ENCODE measurements at regions not wholly inside any gene's neighbourhood (a gene's known extent, or its start where the extent isn't known, plus 50 kb on each side); places are given as distances from the start of the nearest gene placed in this dataset.

GRCh38 chr6:26301638-26302037 is 63.4 kb upstream of the BTN3A2 start:
- no peaks in the 10 kb centered on the region for H3K9me3 Mint-ChIP-seq (ENCODE audit: unreplicated experiment)
- DNase-seq = no peak
- intact Hi-C loops (cut with micrococcal nuclease; ENCODE audit: unreplicated experiment) = no loop called here

GRCh38 chr6:26302941-26303559 is 61.9 kb upstream of the BTN3A2 start:
- Histone ChIP-seq H3K27me3 (replicated peaks; ENCODE audit: control insufficient read depth, insufficient read depth, low read length) (no peaks in the 10 kb centered on the region), H3K9me3 (no peaks in the 10 kb centered on the region), H3K4me3 (ENCODE audit: low read depth, low read length) (no peak overlapping the region), H3K36me3 (ENCODE audit: control insufficient read depth, insufficient read depth, low read length) (no peaks in the 10 kb centered on the region), H3K4me1 (no peaks in the 10 kb centered on the region)
- H3K36me3 Mint-ChIP-seq (ENCODE audit: insufficient read depth, unreplicated experiment) = peaks cover 10% of the 10 kb centered on the region
- no peak overlapping the region for H3K27ac Mint-ChIP-seq (ENCODE audit: unreplicated experiment)
- no peak overlapping the region for H3K4me3 Mint-ChIP-seq (ENCODE audit: unreplicated experiment)
- BruUV-seq (replicated peaks) = no TSS peak
- TF ChIP-seq, protein P1, sequence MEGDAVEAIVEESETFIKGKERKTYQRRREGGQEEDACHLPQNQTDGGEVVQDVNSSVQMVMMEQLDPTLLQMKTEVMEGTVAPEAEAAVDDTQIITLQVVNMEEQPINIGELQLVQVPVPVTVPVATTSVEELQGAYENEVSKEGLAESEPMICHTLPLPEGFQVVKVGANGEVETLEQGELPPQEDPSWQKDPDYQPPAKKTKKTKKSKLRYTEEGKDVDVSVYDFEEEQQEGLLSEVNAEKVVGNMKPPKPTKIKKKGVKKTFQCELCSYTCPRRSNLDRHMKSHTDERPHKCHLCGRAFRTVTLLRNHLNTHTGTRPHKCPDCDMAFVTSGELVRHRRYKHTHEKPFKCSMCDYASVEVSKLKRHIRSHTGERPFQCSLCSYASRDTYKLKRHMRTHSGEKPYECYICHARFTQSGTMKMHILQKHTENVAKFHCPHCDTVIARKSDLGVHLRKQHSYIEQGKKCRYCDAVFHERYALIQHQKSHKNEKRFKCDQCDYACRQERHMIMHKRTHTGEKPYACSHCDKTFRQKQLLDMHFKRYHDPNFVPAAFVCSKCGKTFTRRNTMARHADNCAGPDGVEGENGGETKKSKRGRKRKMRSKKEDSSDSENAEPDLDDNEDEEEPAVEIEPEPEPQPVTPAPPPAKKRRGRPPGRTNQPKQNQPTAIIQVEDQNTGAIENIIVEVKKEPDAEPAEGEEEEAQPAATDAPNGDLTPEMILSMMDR (IDR thresholded peaks at IDR 0.05; ENCODE audit: insufficient read depth in 1 of 2, low read depth in 1 of 2, low read length in 1 of 2, severe bottlenecking in 1 of 2, unreplicated experiment in 1 of 2) = no peak
- no peaks in the 10 kb centered on the region for H3K4me1 Mint-ChIP-seq (ENCODE audit: low read depth, unreplicated experiment)
- H3K27me3 Mint-ChIP-seq (ENCODE audit: insufficient read depth, unreplicated experiment) = no peaks in the 10 kb centered on the region
- ChIA-PET POLR2A (no interaction called here), CTCF (no interaction called here)
- no peaks in the 10 kb centered on the region for H3K9me3 Mint-ChIP-seq (ENCODE audit: unreplicated experiment)
- DNase-seq = no peak
- intact Hi-C loops (cut with micrococcal nuclease; ENCODE audit: unreplicated experiment) = no loop called here

More at GRCh38 chr6:26301638-26302037, 63.4 kb upstream of the BTN3A2 start:
- POLR2A ChIA-PET = no interaction called here
- H3K27me3 Mint-ChIP-seq (ENCODE audit: insufficient read depth, unreplicated experiment) = no peaks in the 10 kb centered on the region
- CTCF ChIA-PET = no interaction called here
- Histone ChIP-seq H3K9me3 (no peaks in the 10 kb centered on the region), H3K4me3 (ENCODE audit: low read depth, low read length) (no peak overlapping the region), H3K4me1 (no peaks in the 10 kb centered on the region), H3K36me3 (ENCODE audit: control insufficient read depth, insufficient read depth, low read length) (no peaks in the 10 kb centered on the region), H3K27me3 (replicated peaks; ENCODE audit: control insufficient read depth, insufficient read depth, low read length) (no peaks in the 10 kb centered on the region)
- no peak overlapping the region for H3K27ac Mint-ChIP-seq (ENCODE audit: unreplicated experiment)
- peaks cover 10% of the 10 kb centered on the region for H3K36me3 Mint-ChIP-seq (ENCODE audit: insufficient read depth, unreplicated experiment)
- TF ChIP-seq, protein P1 (IDR thresholded peaks at IDR 0.05; ENCODE audit: insufficient read depth in 1 of 2, low read depth in 1 of 2, low read length in 1 of 2, severe bottlenecking in 1 of 2, unreplicated experiment in 1 of 2) = no peak
- no TSS peak for BruUV-seq (replicated peaks)
- H3K4me1 Mint-ChIP-seq (ENCODE audit: low read depth, unreplicated experiment) = no peaks in the 10 kb centered on the region
- no peak overlapping the region for H3K4me3 Mint-ChIP-seq (ENCODE audit: unreplicated experiment)

DNA sequence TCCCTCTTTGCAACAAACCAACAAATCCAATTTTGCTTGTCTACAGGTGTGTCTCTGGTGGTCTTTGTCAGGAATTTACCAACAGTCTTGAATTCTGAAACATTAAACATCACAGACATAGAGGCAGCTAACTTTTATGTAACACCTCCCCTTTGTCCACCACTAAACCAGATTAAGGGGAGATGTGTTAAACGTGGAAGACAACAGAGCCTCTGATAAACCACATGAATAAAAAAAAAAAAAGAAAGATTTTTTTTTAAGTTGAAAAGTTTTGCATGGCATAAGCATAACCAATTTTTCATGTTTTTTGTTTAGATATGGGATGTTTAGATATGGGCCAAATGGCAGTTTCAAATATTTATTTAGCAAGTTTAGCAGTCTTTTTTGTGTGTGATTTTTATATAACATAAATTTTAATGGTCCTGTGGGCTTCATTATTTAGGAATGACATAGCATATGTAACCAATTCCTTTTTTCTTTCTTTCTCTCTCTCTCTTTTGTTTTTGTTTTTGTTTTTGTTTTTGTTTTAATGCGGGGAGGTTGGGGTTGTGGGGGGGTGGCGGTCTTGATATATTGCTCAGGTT is 60.7 kb upstream of the BTN3A2 start:
- ChIA-PET POLR2A (no interaction called here), CTCF (no interaction called here)
- Histone ChIP-seq H3K4me3 (ENCODE audit: low read depth, low read length) (no peak overlapping the region), H3K9me3 (no peaks in the 10 kb centered on the region), H3K27me3 (replicated peaks; ENCODE audit: control insufficient read depth, insufficient read depth, low read length) (no peaks in the 10 kb centered on the region), H3K4me1 (no peaks in the 10 kb centered on the region), H3K36me3 (ENCODE audit: control insufficient read depth, insufficient read depth, low read length) (no peaks in the 10 kb centered on the region)
- Mint-ChIP-seq H3K4me1 (ENCODE audit: low read depth, unreplicated experiment) (peaks cover under 1% of the 10 kb centered on the region), H3K27me3 (ENCODE audit: insufficient read depth, unreplicated experiment) (no peaks in the 10 kb centered on the region), H3K9me3 (ENCODE audit: unreplicated experiment) (no peaks in the 10 kb centered on the region), H3K4me3 (ENCODE audit: unreplicated experiment) (no peak overlapping the region), H3K36me3 (ENCODE audit: insufficient read depth, unreplicated experiment) (peaks cover 10% of the 10 kb centered on the region), H3K27ac (ENCODE audit: unreplicated experiment) (no peak overlapping the region)
- DNase-seq = no peak
- no TSS peak for BruUV-seq (replicated peaks)
- intact Hi-C loops (cut with micrococcal nuclease; ENCODE audit: unreplicated experiment) = no loop called here
- TF ChIP-seq, protein P1 (IDR thresholded peaks at IDR 0.05; ENCODE audit: insufficient read depth in 1 of 2, low read depth in 1 of 2, low read length in 1 of 2, severe bottlenecking in 1 of 2, unreplicated experiment in 1 of 2) = no peak

Measured in Caco-2 (cell line).